ENCODE measurements at regions not wholly inside any gene's neighbourhood (a gene's known extent, or its start where the extent isn't known, plus 50 kb on each side); places are given as distances from the start of the nearest gene placed in this dataset.

GRCh38 chr13:111460548-111461444 is 140.4 kb downstream of the TEX29 start:
- in situ Hi-C loops (cut with MboI; ENCODE audit: low sequenced_read_pairs in 4 of 4), result loop anchor here in 2 of 4 donors (25.0 kb wide), 2 partner anchors 977 to 1152 kb away; no protein-coding TSS in a partner anchor

GRCh38 chr13:111461445-111462149 is 141.2 kb downstream of the TEX29 start:
- Histone ChIP-seq H3K27ac (no peak overlapping the region), H3K4me3 (no peak overlapping the region), H3K9me3 (no peaks in the 10 kb centered on the region), H3K27me3 (peaks cover 0 to 5% (median 5%) of the 10 kb centered on the region in 3 donors), H3K36me3 (no peaks in the 10 kb centered on the region), H3K4me1 (no peaks in the 10 kb centered on the region)
- in situ Hi-C loops (cut with MboI; ENCODE audit: low sequenced_read_pairs in 4 of 4), result loop anchor here in 2 of 4 donors (25.0 kb wide), 2 partner anchors 976 to 1151 kb away; no protein-coding TSS in a partner anchor
- DNase-seq (no peak), ATAC-seq (no peak)
- intact Hi-C loops (cut with DNase I; ENCODE audit: low total_unique reads), result no loop called here
- TF ChIP-seq CTCF (IDR thresholded peaks at IDR 0.05 in 4 of 5, conservative IDR thresholded peaks at IDR 0.05 in 1 of 5) (no peak), POLR2A (IDR thresholded peaks at IDR 0.05) (no peak)

More at GRCh38 chr13:111460548-111461444, 140.4 kb downstream of the TEX29 start:
- Histone ChIP-seq H3K36me3 (no peaks in the 10 kb centered on the region), H3K4me1 (no peaks in the 10 kb centered on the region), H3K9me3 (no peaks in the 10 kb centered on the region), H3K27me3 (no peaks in the 10 kb centered on the region), H3K27ac (no peak overlapping the region), H3K4me3 (no peak overlapping the region)
- DNase-seq, result no peak
- peak; percentile 30 to 66 for ATAC-seq
- peak in 3 of 5 experiments; percentile 11 to 34 (median 24) for TF ChIP-seq CTCF (IDR thresholded peaks at IDR 0.05 in 4 of 5, conservative IDR thresholded peaks at IDR 0.05 in 1 of 5)
- no peak for TF ChIP-seq POLR2A (IDR thresholded peaks at IDR 0.05)
- intact Hi-C loops (cut with DNase I; ENCODE audit: low total_unique reads), result no loop called here

- H3K4me3 ChIP-seq, result no peak overlapping the region
- ATAC-seq (no peak), DNase-seq (no peak)
- H3K27me3 ChIP-seq, result peaks cover 0 to 7% (median 5%) of the 10 kb centered on the region in 3 donors
- no peaks in the 10 kb centered on the region for H3K36me3 ChIP-seq
- in situ Hi-C loops (cut with MboI; ENCODE audit: low sequenced_read_pairs in 4 of 4), result loop anchor here in 2 of 4 donors (25.0 kb wide), 2 partner anchors 975 to 1150 kb away; no protein-coding TSS in a partner anchor
- H3K4me1 ChIP-seq, result no peaks in the 10 kb centered on the region
- TF ChIP-seq CTCF (IDR thresholded peaks at IDR 0.05 in 4 of 5, conservative IDR thresholded peaks at IDR 0.05 in 1 of 5) (no peak), POLR2A (IDR thresholded peaks at IDR 0.05) (no peak)
- intact Hi-C loops (cut with DNase I; ENCODE audit: low total_unique reads), result no loop called here
- H3K27ac ChIP-seq, result no peak overlapping the region
- H3K9me3 ChIP-seq, result no peaks in the 10 kb centered on the region
These were observed 141.9 kb downstream of the TEX29 start for GRCh38 chr13:111462221-111462764.

- no peak for TF ChIP-seq POLR2A (IDR thresholded peaks at IDR 0.05)
- no peak for TF ChIP-seq CTCF (IDR thresholded peaks at IDR 0.05 in 4 of 5, conservative IDR thresholded peaks at IDR 0.05 in 1 of 5)
- Histone ChIP-seq H3K36me3 (no peaks in the 10 kb centered on the region), H3K4me3 (no peak overlapping the region), H3K4me1 (no peaks in the 10 kb centered on the region), H3K27me3 (peaks cover 0 to 8% (median 5%) of the 10 kb centered on the region in 3 donors), H3K27ac (no peak overlapping the region), H3K9me3 (no peaks in the 10 kb centered on the region)
- in situ Hi-C loops (cut with MboI; ENCODE audit: low sequenced_read_pairs in 4 of 4), result loop anchor here in 2 of 4 donors (25.0 kb wide), 2 partner anchors 974 to 1149 kb away; no protein-coding TSS in a partner anchor
- intact Hi-C loops (cut with DNase I; ENCODE audit: low total_unique reads), result no loop called here
- no peak for ATAC-seq
- no peak for DNase-seq
These were observed 142.5 kb downstream of the TEX29 start for GRCh38 chr13:111462944-111463343.
